ENCODE measurements at regions not wholly inside any gene's neighbourhood (a gene's known extent, or its start where the extent isn't known, plus 50 kb on each side); places are given as distances from the start of the nearest gene placed in this dataset.

- no peak for DNase-seq
These were observed 203.5 kb upstream of the TSHZ2 start for GRCh38 chr20:52768694-52769093.

- DNase-seq = no peak
These were observed 205.3 kb upstream of the TSHZ2 start for GRCh38 chr20:52766645-52767435.

- DNase-seq = no peak
These were observed 208.8 kb upstream of the TSHZ2 start for GRCh38 chr20:52763321-52763853.

GRCh38 chr20:52761867-52762266, 210.3 kb upstream of the TSHZ2 start:
- DNase-seq = no peak

- no peak for DNase-seq
These were observed 211.4 kb upstream of the TSHZ2 start for GRCh38 chr20:52760791-52761190.

- no peak for DNase-seq
These were observed 214.7 kb upstream of the TSHZ2 start for GRCh38 chr20:52757411-52757810.

- no peak for DNase-seq
These were observed 216.4 kb upstream of the TSHZ2 start for GRCh38 chr20:52755744-52756143.

- DNase-seq = no peak
These were observed 217.8 kb upstream of the TSHZ2 start for GRCh38 chr20:52754366-52754765.

GRCh38 chr20:52752023-52752422, 220.1 kb upstream of the TSHZ2 start:
- DNase-seq = no peak

GRCh38 chr20:52751571-52751970, 220.6 kb upstream of the TSHZ2 start:
- no peak for DNase-seq

- no peak for DNase-seq
These were observed 222.2 kb upstream of the TSHZ2 start for GRCh38 chr20:52749938-52750337.

- no peak for DNase-seq
These were observed 223.2 kb upstream of the TSHZ2 start for GRCh38 chr20:52748990-52749389.

- DNase-seq = no peak
These were observed 223.7 kb upstream of the TSHZ2 start for GRCh38 chr20:52748285-52748932.

- no peak for DNase-seq
These were observed 224.3 kb upstream of the TSHZ2 start for GRCh38 chr20:52747845-52748284.

- DNase-seq = no peak
These were observed 225.4 kb upstream of the TSHZ2 start for GRCh38 chr20:52746770-52747169.

- no peak for DNase-seq
These were observed 226.0 kb upstream of the TSHZ2 start for GRCh38 chr20:52746190-52746589.

GRCh38 chr20:52744441-52744840, 227.7 kb upstream of the TSHZ2 start:
- no peak for DNase-seq

GRCh38 chr20:52738081-52738480, 234.1 kb upstream of the TSHZ2 start:
- no peak for DNase-seq

- DNase-seq = no peak
These were observed 235.7 kb upstream of the TSHZ2 start for GRCh38 chr20:52736507-52736906.

- no peak for DNase-seq
These were observed 241.1 kb upstream of the TSHZ2 start for GRCh38 chr20:52731093-52731492.

GRCh38 chr20:52727740-52728456, 244.3 kb upstream of the TSHZ2 start:
- no peak for DNase-seq

GRCh38 chr20:52724541-52724940, 247.6 kb upstream of the TSHZ2 start:
- no peak for DNase-seq

- DNase-seq = no peak
These were observed 249.1 kb upstream of the TSHZ2 start for GRCh38 chr20:52722926-52723688.
